HG02973 (cell line): ENCODE measurements at regions not wholly inside any gene's neighbourhood (a gene's known extent, or its start where the extent isn't known, plus 50 kb on each side); places are given as distances from the start of the nearest gene placed in this dataset.

Experiments
- ATAC-seq: cut with Tn5 transposase; IDR thresholded peaks from one replicate; pipeline ENCODE4 v1.9.1; 2021; ENCODE audit warnings: moderate library complexity; ENCODE audit not compliant: unreplicated experiment

- no peak for ATAC-seq
Observed at GRCh38 chr3:5304188-5304587, 116.7 kb downstream of the EDEM1 start.

GRCh38 chr3:5304789-5305683 is 117.5 kb downstream of the EDEM1 start:
- peak; percentile 78 for ATAC-seq

GRCh38 chr3:5305684-5305989 is 118.1 kb downstream of the EDEM1 start:
- peak; percentile 20 for ATAC-seq

- no peak for ATAC-seq
Observed at GRCh38 chr3:5309171-5309570, 121.7 kb downstream of the EDEM1 start.

GRCh38 chr3:5309602-5310001 is 122.1 kb downstream of the EDEM1 start:
- no peak for ATAC-seq

GRCh38 chr3:5310509-5310908 is 123.0 kb downstream of the EDEM1 start:
- no peak for ATAC-seq

- ATAC-seq = no peak
Observed at GRCh38 chr3:5312290-5312689, 124.8 kb downstream of the EDEM1 start.

GRCh38 chr3:5314897-5315296 is 127.4 kb downstream of the EDEM1 start:
- ATAC-seq = no peak

- no peak for ATAC-seq
Observed at GRCh38 chr3:5317557-5317956, 130.1 kb downstream of the EDEM1 start.

- ATAC-seq = no peak
Observed at GRCh38 chr3:5319454-5319853, 131.9 kb downstream of the EDEM1 start.

GRCh38 chr3:5321666-5322340 is 134.3 kb downstream of the EDEM1 start:
- ATAC-seq = no peak

- no peak for ATAC-seq
Observed at GRCh38 chr3:5324780-5325179, 137.3 kb downstream of the EDEM1 start.

- no peak for ATAC-seq
Observed at GRCh38 chr3:5330152-5330810, 142.8 kb downstream of the EDEM1 start.

- ATAC-seq = no peak
Observed at GRCh38 chr3:5331567-5332269, 144.2 kb downstream of the EDEM1 start.

GRCh38 chr3:5332270-5332956 is 144.9 kb downstream of the EDEM1 start:
- ATAC-seq = no peak

- no peak for ATAC-seq
Observed at GRCh38 chr3:5339967-5340535, 152.5 kb downstream of the EDEM1 start.

- ATAC-seq = no peak
Observed at GRCh38 chr3:5341610-5342009, 154.1 kb downstream of the EDEM1 start.

- ATAC-seq = no peak
Observed at GRCh38 chr3:5343459-5343858, 156.0 kb downstream of the EDEM1 start.

GRCh38 chr3:5344707-5345106 is 157.2 kb downstream of the EDEM1 start:
- ATAC-seq = no peak

- no peak for ATAC-seq
Observed at GRCh38 chr3:5347486-5347885, 160.0 kb downstream of the EDEM1 start.
